ENCODE measurements at regions not wholly inside any gene's neighbourhood (a gene's known extent, or its start where the extent isn't known, plus 50 kb on each side); places are given as distances from the start of the nearest gene placed in this dataset.

DNA sequence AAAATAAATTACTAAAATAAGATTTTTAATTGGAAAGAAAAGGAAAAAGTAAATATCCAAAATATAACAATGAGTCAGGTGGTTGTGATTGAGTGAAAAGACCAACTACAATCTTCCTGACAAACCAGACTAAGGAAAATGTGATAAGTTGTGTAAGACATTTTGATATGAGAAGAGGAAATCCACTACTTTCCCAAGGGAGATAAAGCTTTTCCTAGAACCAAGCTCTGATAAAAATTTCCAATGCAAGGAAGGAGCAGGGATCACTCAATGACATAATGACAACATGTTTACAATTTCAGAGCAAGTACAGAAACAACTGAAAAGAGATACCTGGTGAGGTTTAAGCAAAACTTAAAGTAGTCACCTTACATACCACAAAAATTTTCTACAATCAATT is 305.1 kb upstream of the RASGEF1B start:
- H3K4me3 ChIP-seq (ENCODE audit: low read depth, low read length) = no peak overlapping the region
- DNase-seq (ENCODE audit: low read depth) = no peak
- in situ Hi-C loops (cut with HindIII; ENCODE audit: low sequenced_read_pairs) = no loop called here
- no peak for TF ChIP-seq CTCF (IDR thresholded peaks at IDR 0.05; ENCODE audit: low read depth, low read length, missing control alignments)

- no peak for DNase-seq (ENCODE audit: low read depth)
- in situ Hi-C loops (cut with HindIII; ENCODE audit: low sequenced_read_pairs) = no loop called here
- no peak overlapping the region for H3K4me3 ChIP-seq (ENCODE audit: low read depth, low read length)
- no peak for TF ChIP-seq CTCF (IDR thresholded peaks at IDR 0.05; ENCODE audit: low read depth, low read length, missing control alignments)
Observed at GRCh38 chr4:81773557-81773956, 301.9 kb upstream of the RASGEF1B start.

GRCh38 chr4:81771721-81772120 is 300.0 kb upstream of the RASGEF1B start:
- no peak for DNase-seq (ENCODE audit: low read depth)
- H3K4me3 ChIP-seq (ENCODE audit: low read depth, low read length) = no peak overlapping the region
- in situ Hi-C loops (cut with HindIII; ENCODE audit: low sequenced_read_pairs) = no loop called here
- no peak for TF ChIP-seq CTCF (IDR thresholded peaks at IDR 0.05; ENCODE audit: low read depth, low read length, missing control alignments)

- in situ Hi-C loops (cut with HindIII; ENCODE audit: low sequenced_read_pairs) = no loop called here
- no peak for DNase-seq (ENCODE audit: low read depth)
- TF ChIP-seq CTCF (IDR thresholded peaks at IDR 0.05; ENCODE audit: low read depth, low read length, missing control alignments) = no peak
- H3K4me3 ChIP-seq (ENCODE audit: low read depth, low read length) = no peak overlapping the region
Observed at GRCh38 chr4:81769244-81769643, 297.5 kb upstream of the RASGEF1B start.

DNA sequence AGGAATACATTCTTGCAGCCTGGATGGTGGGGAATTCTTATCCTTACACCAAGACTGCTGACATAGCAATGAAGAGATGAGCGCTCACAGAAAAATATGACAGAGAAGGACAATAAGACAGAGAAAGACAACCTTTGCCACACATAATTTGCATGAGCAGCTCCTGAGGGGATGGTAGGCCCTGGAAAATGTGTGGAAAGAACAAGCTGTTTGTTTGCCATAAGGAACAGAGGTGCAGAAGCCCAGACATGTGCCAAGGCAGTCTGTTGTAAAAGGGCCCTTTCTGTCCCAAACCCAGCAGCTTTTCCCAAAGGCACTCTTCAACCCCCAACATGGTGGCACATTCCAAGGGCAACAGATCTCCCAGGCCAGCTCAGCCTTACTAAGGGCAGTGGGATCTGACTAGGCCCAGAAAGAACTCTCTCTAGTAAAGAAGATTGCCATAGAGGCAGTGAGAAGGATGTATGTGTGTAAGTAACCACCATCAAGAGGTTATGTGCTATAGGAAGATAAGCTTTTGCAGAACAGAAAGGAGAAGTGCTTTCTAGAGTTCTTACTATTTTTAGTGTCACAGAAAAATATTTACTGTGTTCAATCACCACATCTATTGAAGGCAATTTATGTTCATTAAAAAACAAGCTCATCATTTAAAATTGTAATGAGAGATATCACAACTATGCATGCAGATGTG is 287.0 kb upstream of the RASGEF1B start:
- no peak for TF ChIP-seq CTCF (IDR thresholded peaks at IDR 0.05; ENCODE audit: low read depth, low read length, missing control alignments)
- in situ Hi-C loops (cut with HindIII; ENCODE audit: low sequenced_read_pairs) = no loop called here
- no peak overlapping the region for H3K4me3 ChIP-seq (ENCODE audit: low read depth, low read length)
- DNase-seq (ENCODE audit: low read depth) = no peak

DNA sequence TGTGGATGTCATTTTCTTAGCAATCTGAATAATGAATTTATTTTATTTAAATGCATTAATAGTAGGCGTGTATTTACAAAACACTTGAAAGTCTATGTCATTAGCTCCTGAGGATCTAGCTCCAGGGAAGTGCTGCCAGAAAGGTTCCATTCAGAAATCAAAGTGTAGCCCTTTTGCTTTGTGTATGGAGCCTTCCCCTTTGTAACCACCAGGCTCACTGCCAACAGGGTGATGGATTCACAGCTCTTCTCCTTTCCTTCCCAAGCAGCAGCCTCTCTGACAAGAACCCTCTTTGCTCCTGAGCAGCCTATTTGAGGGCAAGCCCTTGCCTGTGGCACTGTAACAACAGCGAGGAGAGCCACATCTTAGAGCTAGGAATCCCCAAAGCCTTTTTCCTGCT is 286.0 kb upstream of the RASGEF1B start:
- in situ Hi-C loops (cut with HindIII; ENCODE audit: low sequenced_read_pairs) = no loop called here
- no peak for TF ChIP-seq CTCF (IDR thresholded peaks at IDR 0.05; ENCODE audit: low read depth, low read length, missing control alignments)
- DNase-seq (ENCODE audit: low read depth) = no peak
- no peak overlapping the region for H3K4me3 ChIP-seq (ENCODE audit: low read depth, low read length)
